Activated CD4-positive, alpha-beta T cell treated with anti-CD3 and anti-CD28 coated beads, Interleukin-2, Interleukin-6, amounts not matched to agents 100 ng/mL and 50 ng/mL, durations not matched to agents 16 hours and 8 hours (primary cell): ENCODE measurements at regions not wholly inside any gene's neighbourhood (a gene's known extent, or its start where the extent isn't known, plus 50 kb on each side); places are given as distances from the start of the nearest gene placed in this dataset.
"Not testable (repeated sequence)": the region's sequence is repeated elsewhere in the genome, so short reads cannot be mapped to it uniquely, and the experiment has no call there.

ENCODE experiments used
- DNase-seq: peaks from one replicate; pipeline ENCODE4 v3.0.0-alpha.2; 2020

GRCh38 chr2:90087792-90088191 is 1396.3 kb downstream of the RPIA start:
- not testable (repeated sequence) for DNase-seq

- DNase-seq, result not testable (repeated sequence)
Observed at GRCh38 chr2:90093571-90094270, 1402.2 kb downstream of the RPIA start.

- not testable (repeated sequence) for DNase-seq
Observed at GRCh38 chr2:90097617-90098016, 1406.1 kb downstream of the RPIA start.

GRCh38 chr2:90105142-90105541 is 1413.7 kb downstream of the RPIA start:
- DNase-seq, result not testable (repeated sequence)

GRCh38 chr2:90123409-90123808 is 1431.9 kb downstream of the RPIA start:
- not testable (repeated sequence) for DNase-seq

GRCh38 chr2:90139046-90139445 is 1447.6 kb downstream of the RPIA start:
- not testable (repeated sequence) for DNase-seq

- DNase-seq, result not testable (repeated sequence)
Observed at GRCh38 chr2:90141558-90141957, 1450.1 kb downstream of the RPIA start.

GRCh38 chr2:90151805-90152204 is 1460.3 kb downstream of the RPIA start:
- DNase-seq, result not testable (repeated sequence)

- not testable (repeated sequence) for DNase-seq
Observed at GRCh38 chr2:90170978-90171377, 1479.5 kb downstream of the RPIA start.

GRCh38 chr2:90173081-90173480 is 1481.6 kb downstream of the RPIA start:
- DNase-seq, result not testable (repeated sequence)

GRCh38 chr2:90179591-90179990 is 1488.1 kb downstream of the RPIA start:
- not testable (repeated sequence) for DNase-seq

- peak; percentile 21 for DNase-seq
Observed at GRCh38 chr2:90207454-90208058, 1516.1 kb downstream of the RPIA start.

GRCh38 chr2:90209009-90209408 is 1517.5 kb downstream of the RPIA start:
- DNase-seq, result no peak

GRCh38 chr2:90209806-90210205 is 1518.3 kb downstream of the RPIA start:
- DNase-seq, result no peak

GRCh38 chr2:90215880-90216279 is 1524.4 kb downstream of the RPIA start:
- not testable (repeated sequence) for DNase-seq

GRCh38 chr2:90216801-90217200 is 1525.3 kb downstream of the RPIA start:
- DNase-seq, result not testable (repeated sequence)

- DNase-seq, result not testable (repeated sequence)
Observed at GRCh38 chr2:90218534-90218933, 1527.1 kb downstream of the RPIA start.

- not testable (repeated sequence) for DNase-seq
Observed at GRCh38 chr2:90220623-90221299, 1529.3 kb downstream of the RPIA start.

- no peak for DNase-seq
Observed at GRCh38 chr2:90221300-90221651, 1529.8 kb downstream of the RPIA start.

GRCh38 chr2:90224767-90225166 is 1533.3 kb downstream of the RPIA start:
- DNase-seq, result not testable (repeated sequence)

GRCh38 chr2:90226465-90227072 is 1535.1 kb downstream of the RPIA start:
- not testable (repeated sequence) for DNase-seq

GRCh38 chr2:90231199-90231598 is 1539.7 kb downstream of the RPIA start:
- not testable (repeated sequence) for DNase-seq

GRCh38 chr2:90235452-90235851 is 1544.0 kb downstream of the RPIA start:
- not testable (repeated sequence) for DNase-seq
